Ammon's horn (tissue), 1 donor: ENCODE measurements at regions not wholly inside any gene's neighbourhood (a gene's known extent, or its start where the extent isn't known, plus 50 kb on each side); places are given as distances from the start of the nearest gene placed in this dataset.

ENCODE experiments used
- DNase-seq: peaks from one replicate; pipeline ENCODE4 v3.0.0-alpha.2; 2016; ENCODE audit warnings: low spot score

DNA sequence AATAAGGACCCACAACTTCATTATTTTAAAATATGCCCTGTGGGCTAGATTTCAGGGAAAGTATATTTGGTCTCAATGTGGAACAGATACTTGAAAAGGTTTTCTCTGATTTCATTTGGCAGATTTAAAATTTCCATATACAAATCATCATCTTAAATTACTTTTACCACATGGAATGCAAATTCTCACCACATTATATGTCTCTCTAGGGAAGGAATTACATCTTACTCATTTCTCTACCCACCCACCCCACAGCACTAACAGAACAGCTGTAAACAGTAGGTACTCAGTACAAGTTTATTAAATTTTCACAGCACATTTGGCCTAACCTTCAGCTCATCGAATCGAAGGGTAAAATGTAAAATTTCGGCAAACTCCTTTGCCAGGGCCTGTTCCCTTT lies 104.0 kb downstream of the CYRIA start:
- no peak for DNase-seq

DNA sequence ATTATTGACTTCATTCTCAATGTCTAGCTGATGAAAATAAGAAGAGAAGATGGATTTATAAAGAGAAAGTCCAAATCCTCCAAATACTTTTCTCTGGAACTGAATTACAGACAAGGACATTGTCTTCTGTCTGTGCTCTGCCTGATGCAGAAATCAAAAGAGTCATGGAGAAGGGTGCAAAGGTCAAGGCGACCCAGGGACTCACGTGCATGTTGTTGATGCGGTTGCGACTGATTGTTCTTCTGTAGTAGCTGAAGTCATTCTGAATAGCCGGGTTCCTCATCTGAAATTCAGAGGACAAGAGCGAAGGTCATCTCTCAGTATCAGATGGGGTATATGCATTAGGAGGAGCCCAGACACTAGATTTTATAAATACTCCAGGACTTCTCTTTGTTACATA lies 104.4 kb downstream of the CYRIA start:
- no peak for DNase-seq

DNA sequence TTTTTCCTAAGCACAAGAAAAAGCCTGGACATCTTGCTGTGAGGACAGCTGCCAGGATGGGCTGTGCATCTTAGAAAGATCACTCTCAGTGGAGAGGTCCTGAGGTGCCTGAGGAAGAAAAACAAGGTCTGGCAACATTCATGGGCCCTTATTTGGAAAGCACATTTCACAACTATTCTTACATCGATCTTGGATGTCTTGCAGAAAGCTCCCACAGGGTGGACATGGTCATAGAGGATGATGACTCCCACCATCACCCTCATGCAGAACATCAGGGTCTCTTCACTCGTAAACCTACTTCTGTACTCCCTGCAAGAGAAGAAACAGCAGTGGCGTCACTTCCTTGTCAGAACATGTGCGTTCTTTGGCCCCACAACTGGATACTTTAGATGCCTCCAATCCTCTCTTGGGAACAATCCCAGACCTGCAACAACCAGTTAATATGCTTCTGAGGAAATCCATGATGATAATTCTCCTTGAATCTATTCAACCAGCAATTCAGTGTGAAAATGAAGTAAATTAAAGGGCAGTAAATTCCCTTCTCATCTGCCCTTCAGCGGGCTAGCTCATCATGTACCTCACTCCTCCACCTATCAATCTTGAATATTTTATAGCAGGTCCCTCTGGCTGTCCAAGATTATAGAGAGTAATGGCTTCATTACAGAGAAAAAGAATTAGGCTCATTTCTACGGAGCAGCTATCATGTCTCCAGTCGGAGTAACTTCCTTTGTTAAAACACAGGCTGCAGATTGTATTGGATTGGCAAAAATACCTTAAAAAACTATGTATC lies 106.2 kb downstream of the CYRIA start:
- no peak for DNase-seq

GRCh38 chr2:16554060-16554583 lies 111.5 kb downstream of the CYRIA start:
- DNase-seq = no peak

- DNase-seq = peak; percentile 76
Observed at GRCh38 chr2:16553226-16553625, 112.4 kb downstream of the CYRIA start.

DNA sequence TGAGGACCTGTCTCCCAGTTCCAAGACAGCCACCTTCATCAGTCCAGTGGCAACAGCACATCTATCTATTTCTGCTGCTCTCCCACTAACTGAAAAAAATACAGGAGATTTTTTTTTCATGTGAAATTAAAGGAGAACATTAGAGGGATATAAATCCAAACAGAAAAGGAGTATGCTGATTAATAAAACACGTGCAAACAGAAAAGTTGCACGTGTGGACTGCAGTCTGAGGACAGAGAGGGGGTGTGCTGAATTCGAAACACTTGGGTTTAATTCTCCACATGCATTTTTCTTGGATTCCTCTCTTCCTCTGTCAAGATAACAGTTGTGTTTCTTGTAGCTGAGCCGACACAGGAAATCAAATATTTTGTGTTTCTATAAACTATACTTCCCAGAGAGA lies 113.4 kb downstream of the CYRIA start:
- DNase-seq = no peak

DNA sequence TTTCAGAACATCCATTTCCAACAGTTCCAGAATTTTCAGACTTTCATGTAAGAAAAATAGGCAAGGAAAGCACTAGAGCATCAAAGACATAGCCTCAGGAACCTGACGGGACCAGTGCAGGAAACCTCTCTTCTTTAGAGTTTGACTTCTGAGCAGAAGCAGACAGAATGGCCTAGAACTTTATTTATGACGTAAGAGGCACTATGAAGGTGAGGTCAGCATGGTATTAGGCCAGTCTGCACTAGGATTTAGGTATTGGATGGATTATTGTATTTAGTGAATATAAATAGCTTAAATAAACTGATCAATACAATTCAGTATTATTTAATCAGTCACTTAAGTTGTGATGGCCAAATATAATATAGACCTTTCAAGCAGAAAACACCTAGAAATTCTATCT lies 117.6 kb downstream of the CYRIA start:
- no peak for DNase-seq

DNA sequence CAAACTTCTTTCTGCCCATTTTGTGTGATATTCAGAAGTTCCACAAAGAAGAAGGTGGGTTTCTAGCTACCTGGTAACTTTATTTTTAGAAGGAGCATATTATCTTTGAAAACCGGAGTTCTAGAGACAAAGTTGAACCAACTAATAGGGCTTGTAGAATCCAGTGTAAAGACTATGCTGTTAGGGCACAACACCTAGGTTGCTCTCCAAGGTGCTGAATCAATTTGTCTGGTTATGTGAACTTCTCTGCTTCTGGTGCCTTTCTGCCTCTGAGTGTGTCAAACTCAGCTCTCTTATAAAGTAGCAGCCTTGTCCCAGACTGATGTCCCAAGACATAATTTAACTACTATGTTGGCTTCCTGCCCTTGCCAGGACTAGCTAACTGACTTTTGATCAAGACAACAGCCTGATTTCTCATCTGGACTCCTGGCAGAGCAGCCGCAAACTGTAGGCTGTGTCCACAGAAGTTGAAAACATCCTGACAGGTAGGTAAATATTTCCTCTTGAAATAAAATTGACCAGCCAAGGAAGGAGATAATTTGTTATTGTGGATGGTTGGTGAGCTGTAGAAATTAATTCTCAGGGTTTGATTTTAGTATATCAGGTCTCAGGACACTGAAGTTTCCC lies 119.4 kb downstream of the CYRIA start:
- DNase-seq = peak; percentile 20

GRCh38 chr2:16538707-16539106 lies 126.9 kb downstream of the CYRIA start:
- no peak for DNase-seq

DNA sequence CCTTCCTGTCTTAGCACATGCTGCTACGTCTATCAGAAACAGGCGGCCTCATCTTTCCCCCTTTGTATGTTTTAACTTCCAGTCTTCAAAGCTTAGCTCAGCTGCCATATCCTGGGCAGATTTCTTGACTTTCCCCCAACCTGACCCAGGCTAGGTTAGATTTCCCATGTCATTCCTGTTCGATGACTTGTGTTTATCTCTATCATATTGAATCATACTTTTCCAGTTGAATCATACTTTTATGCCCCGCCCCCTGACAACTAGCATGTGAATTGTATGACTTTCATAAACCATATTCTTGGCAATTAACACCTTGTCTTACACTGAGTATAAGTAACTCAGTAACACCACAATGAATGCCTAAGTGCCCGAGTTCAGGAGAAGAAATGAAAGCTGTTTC lies 128.3 kb downstream of the CYRIA start:
- DNase-seq = no peak

- DNase-seq = no peak
Observed at GRCh38 chr2:16526193-16526592, 139.4 kb downstream of the CYRIA start.

DNA sequence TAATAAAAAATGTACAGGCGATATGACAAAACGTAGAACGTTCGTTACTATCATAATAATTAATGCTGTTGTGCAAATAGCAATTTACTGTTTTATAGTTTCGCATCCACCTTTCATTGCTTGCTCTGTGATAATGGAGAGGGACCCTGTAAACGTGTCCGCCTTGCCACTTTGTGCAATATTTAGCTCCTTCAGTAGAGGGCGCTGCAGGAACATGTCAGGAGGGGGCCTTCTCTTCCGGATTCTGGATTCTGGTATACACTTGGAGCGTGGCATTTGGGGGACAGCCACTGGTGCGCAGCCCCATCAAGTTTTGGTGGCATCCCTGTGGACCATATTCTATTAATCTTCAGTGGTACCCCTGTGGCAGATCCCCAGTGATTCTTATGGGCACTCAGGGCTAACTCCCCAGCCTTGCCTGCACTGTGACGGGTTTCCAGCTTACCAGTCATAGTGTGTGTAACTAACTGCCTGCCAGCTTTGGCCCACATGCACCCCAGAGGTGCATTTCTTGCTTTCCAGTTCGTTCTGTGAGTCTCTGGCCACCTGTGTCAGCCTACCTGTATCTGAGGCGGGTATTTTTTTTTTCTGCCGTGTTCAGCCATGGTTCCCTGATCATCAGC lies 140.3 kb downstream of the CYRIA start:
- DNase-seq = no peak

DNA sequence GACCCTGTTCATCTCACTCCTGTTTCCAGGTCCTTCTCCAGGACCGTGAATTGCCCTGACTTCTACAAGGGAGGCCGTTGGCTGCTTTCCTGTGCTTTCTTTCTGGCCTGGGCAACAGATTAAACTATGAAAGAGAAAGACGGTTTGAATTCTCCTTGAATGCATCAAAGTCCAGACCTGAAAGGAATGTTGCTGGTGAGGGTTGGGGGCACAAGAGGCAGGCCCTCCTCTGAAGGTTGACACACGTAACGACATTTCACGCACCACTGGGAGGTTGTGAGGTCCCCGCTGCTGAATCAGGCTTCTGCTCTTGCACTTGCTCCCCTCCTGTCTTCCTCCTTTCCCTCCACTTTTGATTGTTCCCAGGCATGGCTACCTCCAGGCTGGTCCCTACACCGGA lies 141.9 kb downstream of the CYRIA start:
- no peak for DNase-seq

- DNase-seq = no peak
Observed at GRCh38 chr2:16522031-16522831, 143.4 kb downstream of the CYRIA start.

GRCh38 chr2:16520891-16521290 lies 144.7 kb downstream of the CYRIA start:
- peak; percentile 38 for DNase-seq

GRCh38 chr2:16515696-16516095 lies 149.9 kb downstream of the CYRIA start:
- DNase-seq = no peak

DNA sequence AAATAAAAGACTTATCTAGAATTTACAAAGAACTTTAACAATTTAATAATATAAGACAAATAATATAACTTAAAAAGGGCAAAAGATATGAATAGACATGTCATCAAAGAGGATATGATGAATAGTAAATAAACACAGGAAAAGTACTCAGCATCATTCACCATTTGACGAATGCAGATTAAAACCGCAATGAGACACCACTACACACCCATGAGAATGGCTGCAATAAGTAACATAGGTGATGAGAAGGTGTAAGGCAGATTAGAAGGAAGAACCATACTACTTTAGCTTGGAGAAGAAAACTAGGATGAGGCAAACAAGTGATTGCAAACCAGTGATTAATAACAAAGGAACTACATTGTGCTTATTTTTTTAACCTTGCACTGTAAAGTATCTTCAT lies 152.0 kb downstream of the CYRIA start:
- DNase-seq = no peak

DNA sequence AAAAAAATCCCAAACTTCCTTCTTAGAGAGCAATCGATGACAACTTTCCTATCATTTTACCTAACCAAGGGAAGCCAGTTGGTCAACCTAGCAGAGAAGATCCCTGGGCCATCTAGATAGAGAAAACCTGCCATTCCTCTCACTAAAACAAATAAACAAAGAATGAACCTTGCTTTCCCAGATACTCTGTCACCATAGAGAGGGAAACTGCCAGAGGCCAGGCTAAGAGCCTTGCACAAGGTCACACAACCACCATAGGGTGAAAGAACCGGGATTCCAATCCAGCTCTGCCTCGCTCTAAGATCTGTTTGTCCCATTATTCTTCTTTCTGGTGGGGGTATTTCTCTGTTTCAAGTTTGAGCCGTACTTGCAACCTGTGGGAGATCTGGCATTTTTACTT lies 154.6 kb downstream of the CYRIA start:
- no peak for DNase-seq

GRCh38 chr2:16509042-16509441 lies 156.6 kb downstream of the CYRIA start:
- DNase-seq = no peak

GRCh38 chr2:16508490-16508851 lies 157.2 kb downstream of the CYRIA start:
- no peak for DNase-seq

- DNase-seq = peak; percentile 66
Observed at GRCh38 chr2:16507655-16508489, 157.8 kb downstream of the CYRIA start.
